Left ventricle myocardium superior (tissue), 1 donor: ENCODE measurements at regions not wholly inside any gene's neighbourhood (a gene's known extent, or its start where the extent isn't known, plus 50 kb on each side); places are given as distances from the start of the nearest gene placed in this dataset.
"Not testable (repeated sequence)": the region's sequence is repeated elsewhere in the genome, so short reads cannot be mapped to it uniquely, and the experiment has no call there.

ENCODE experiments used
- ATAC-seq: fragments of 200-7000 bp; cut with Tn5 transposase; one replicate; pipeline ENCODE4 v1.9.1; 2020; ENCODE audit warnings: mild to moderate bottlenecking, moderate library complexity
- DNase-seq: peaks from one replicate; pipeline ENCODE4 v3.0.0-alpha.2; 2020
- intact Hi-C: fragments of 100-400 bp; cut with micrococcal nuclease; formaldehyde crosslinking; loops from one replicate; pipeline ENCODE4 v1.11.0; 2022
- donor health status: DM: no; HTN: yes; CAD: no; lungs with severe emphysema.

DNA sequence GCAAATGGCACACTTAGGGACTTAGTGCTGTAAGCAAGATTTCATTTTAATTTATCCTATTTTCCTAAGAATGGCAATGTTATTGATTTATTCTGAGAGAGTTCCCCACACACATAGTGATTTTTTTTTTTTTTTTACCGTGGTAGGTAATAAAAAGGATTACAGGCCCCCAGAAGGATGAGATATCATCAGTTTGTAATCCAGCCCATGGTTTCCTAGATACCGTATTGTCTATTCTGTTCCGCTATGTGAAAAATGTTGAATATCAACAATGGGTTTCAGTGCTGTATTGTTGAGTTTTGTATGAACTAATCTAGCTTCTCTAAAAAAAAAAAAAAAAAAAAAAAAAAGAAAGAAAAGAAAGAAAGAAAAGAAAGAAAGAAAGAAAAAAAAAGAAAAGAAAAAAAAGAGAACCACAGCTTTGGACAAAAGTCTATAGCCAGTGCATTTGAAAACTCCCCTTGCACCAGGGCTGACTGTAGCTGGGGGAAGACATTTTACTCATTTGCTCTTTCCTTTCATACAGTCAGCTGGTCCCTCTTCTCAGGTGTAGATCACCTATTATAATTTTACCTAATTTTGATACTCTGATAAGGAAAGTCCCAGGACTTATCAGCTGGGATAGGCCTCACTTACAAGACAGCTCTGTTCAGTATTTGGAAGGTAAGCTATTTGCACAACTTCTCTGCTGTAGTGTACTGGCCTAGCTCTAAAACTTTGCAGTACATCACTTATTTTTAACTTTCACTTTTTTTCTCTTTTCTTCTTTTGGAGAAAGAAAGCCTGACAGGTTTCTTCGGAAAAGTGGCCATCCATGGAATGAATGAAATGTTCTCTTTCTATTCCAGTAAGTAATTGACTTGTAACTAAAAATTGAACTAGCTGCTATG is 101.4 kb upstream of the SOX2 start:
- intact Hi-C loops = no loop called here
- DNase-seq (no peak), ATAC-seq (no peak)

GRCh38 chr3:181609030-181609767 is 102.5 kb upstream of the SOX2 start:
- intact Hi-C loops = no loop called here
- DNase-seq = no peak
- ATAC-seq = no peak

GRCh38 chr3:181604267-181604666 is 107.5 kb upstream of the SOX2 start:
- DNase-seq (no peak), ATAC-seq (no peak)
- intact Hi-C loops = no loop called here

DNA sequence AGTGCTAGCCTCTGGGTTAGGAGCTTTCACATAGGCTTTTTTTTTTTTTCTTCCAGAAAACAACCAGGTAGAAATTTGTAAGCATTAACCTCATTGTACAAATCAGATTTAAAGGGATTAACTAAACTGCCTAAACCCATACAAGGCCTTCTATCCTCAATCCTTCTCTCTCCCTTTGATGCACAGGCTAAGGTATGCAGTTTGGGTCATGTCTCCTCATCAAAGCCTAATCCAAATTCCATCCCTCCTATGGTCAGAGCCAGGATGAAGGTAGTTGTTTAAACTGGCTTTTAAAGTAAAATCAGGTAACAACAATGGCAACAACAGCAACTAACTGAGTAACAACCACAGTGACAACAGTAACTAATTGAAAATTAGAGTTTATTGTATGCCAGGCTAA is 115.6 kb upstream of the SOX2 start:
- intact Hi-C loops = no loop called here
- ATAC-seq = no peak
- DNase-seq = no peak

DNA sequence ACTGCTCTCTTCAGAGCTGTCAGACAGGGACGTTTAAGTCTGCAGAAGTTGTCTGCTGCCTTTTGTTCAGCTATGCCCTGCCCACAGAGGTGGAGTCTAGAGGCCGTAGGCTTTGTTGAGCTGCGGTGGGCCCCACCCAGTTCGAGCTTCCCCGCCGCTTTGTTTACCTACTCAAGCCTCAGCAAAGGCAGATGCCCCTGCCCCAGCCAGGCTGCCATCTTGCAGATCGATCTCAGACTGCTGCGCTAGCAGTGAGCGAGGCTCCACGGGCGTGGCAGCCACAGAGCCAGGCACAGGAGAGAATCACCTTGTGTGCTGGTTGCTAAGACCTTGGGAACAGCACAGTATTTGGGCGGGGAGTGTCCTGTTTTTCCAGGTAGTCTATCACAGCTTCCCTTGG is 120.8 kb upstream of the SOX2 start:
- intact Hi-C loops, DNase-seq, ATAC-seq: not testable (repeated sequence)

DNA sequence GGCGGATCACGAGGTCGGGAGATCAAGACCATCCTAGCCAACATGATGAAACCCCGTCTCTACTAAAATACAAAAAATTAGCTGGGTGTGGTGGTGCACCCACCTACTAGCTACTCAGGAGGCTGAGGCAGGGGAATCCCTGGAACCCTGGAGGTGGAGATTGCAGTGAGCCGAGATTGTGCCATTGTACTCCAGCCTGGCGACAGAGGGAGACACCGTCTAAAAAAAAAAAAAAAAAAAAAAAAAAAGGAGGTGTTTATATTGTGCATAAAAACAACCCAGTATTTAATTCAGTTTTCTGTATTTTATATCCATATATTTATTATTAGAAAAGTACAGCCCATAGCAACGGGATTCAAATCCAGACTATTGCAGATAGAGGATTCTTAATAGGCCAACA is 129.1 kb upstream of the SOX2 start:
- intact Hi-C loops = no loop called here

DNA sequence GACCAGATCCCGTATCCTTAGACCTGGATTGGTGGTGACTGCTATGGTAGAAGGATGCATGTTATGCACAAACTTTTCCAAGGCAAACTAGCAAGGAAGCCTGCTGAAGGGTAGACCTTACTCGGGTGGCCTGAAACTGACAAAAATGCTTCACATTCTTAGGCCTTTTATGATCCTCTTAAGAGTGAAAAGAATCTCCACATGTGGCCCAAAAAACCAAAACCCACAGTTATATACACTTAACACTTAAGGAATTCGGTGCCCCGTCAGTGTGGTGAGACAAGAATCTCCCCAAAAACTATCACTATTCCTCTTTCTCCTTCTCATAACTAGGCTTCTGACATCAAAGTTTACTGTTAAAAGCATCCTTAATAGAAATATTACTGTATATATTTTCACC is 130.1 kb upstream of the SOX2 start:
- no peak for DNase-seq
- intact Hi-C loops = no loop called here
- ATAC-seq = no peak

More for the DNA sequence above, 129.1 kb upstream of the SOX2 start:
- DNase-seq = no peak
- ATAC-seq = no peak

GRCh38 chr3:181578743-181579142 is 133.0 kb upstream of the SOX2 start:
- DNase-seq = no peak
- intact Hi-C loops = no loop called here
- ATAC-seq = no peak

DNA sequence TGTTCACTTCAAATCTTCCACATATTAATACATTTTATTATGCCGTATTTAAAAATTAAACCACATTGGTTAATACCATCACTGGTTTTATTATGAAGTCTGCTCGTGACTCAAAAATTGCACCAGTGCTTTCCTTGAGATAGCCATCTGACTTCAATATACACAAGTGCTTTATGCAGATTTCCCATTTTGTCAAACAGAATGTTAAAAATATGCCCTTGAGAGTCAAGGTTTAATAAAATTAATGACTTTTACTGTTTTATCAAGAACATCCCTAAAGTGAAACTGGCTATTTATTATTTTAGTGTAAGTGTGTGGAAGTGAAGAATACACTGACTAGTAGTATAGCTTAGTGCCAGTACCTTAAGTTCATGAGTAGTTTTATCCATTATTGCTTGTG is 139.3 kb upstream of the SOX2 start:
- DNase-seq (no peak), ATAC-seq (no peak)
- intact Hi-C loops = no loop called here

DNA sequence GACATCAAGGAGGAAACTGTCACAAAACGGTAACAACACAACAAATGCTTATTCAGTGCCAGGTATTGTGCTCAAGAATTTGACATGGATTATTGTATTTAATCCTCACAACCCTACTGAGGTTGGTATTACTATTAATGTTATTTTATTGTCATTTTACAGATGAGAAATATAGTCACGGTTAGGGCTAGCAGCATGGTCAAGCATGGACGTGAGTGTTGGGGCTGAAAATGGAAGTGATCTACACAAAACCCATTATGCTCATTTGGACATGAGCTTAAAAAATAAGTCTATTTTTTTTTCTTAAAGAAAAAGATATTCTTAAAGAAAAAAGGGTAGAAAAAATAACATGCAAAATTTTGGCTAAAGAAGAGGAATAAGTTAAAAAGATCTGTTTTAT is 141.3 kb upstream of the SOX2 start:
- DNase-seq (no peak), ATAC-seq (no peak)
- intact Hi-C loops = no loop called here

- no peak for DNase-seq
- ATAC-seq = no peak
- intact Hi-C loops = no loop called here
Observed at GRCh38 chr3:181569356-181569940, 142.3 kb upstream of the SOX2 start.

DNA sequence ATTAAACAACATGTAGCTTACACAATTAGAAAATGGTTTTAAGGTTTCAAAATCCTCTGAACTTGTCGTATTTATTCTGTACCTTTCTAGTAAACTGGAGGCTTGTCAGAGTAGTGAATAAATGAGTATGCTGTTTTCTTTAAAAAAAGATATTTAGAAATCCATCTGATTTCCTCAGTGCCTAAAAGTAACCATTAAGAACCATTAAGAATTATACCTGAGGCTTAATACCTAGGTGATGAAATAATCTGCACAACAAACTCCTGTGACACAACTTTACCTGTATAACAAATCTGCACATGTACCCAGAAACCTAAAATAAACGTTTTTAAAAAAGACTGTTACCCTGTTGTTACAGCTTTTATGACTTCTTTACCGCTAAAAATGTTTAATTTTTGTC is 143.0 kb upstream of the SOX2 start:
- DNase-seq = no peak
- intact Hi-C loops = no loop called here
- ATAC-seq = no peak

- ATAC-seq (no peak), DNase-seq (no peak)
- intact Hi-C loops = no loop called here
Observed at GRCh38 chr3:181568248-181568647, 143.5 kb upstream of the SOX2 start.

DNA sequence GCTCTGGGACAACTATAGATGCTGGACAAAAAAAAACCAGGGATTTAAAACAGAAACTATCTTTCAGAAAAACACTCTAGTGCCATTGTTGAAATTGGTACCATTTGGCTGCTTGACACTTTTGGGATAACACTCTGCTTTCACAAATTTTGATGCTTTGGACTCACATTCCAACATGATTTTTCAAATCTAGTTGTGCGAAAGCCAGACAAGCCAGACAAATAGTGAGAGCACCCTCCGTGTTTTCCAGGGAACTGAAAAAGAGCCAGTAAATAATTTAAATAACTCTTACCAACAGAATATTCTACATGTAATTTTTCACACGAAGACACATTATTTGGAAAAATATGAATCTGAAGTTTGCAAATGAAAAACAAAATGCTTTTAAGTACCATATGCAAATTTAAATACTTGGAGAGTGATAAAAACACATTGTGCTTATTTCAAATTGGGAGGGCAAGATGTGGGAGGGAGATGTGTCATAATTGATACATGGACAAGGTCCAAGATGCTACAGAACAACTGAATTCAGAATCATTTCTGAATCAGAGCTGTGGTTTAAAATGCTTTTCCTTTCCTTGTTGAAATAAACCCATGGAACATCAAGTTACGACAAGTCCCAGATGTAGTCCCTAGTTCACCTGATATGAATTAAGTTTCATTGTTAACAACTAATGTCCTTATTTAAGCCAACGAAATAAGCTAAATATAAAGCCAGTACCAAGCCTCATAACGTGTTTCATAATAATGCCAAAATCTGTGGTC is 144.2 kb upstream of the SOX2 start:
- ATAC-seq (no peak), DNase-seq (no peak)
- intact Hi-C loops = no loop called here

DNA sequence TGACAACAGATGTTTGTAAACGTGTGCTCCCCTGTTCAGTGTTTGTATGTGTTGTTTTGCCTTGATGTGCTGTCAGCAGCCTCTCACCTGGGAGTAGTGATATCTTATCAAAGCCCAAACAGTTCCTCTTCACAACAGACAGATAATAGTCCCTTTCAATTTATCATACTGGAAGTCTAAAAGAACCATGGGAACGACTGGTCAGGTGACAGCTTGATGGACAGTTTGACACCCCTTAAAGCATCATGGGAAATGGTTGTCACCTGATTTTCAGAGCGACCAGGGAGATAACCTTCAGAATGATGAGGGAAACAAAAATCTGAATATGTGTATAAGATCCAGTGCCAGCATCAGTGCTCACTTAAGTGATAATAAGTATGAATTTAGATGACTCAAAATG is 146.3 kb upstream of the SOX2 start:
- intact Hi-C loops = no loop called here
- no peak for ATAC-seq
- DNase-seq = no peak

DNA sequence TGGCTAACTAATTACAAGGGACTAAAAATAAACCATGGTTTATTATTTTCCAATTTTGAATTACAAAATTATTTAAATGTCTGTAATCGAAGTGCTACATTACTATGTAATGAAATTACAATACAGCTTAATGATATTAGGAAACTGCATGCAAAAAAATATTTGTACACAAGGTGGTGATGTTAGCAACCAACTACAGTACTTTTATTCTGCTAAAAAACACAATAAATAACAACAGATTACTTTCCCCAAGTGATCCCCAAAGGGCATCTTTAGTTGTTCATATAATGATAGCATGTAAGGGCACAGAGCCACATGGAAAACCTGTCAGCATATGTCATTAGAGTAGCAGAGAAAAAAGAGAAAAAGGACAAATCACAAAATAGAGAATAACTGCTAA is 147.5 kb upstream of the SOX2 start:
- no peak for DNase-seq
- no peak for ATAC-seq
- intact Hi-C loops = no loop called here

GRCh38 chr3:181561139-181562031 is 150.3 kb upstream of the SOX2 start:
- ATAC-seq = no peak
- intact Hi-C loops = no loop called here
- DNase-seq = no peak

- ATAC-seq (peak; percentile 94), DNase-seq (peak; percentile 34)
- intact Hi-C loops = no loop called here
Observed at GRCh38 chr3:181558870-181559269, 152.9 kb upstream of the SOX2 start.

- ATAC-seq (peak; percentile 93), DNase-seq (peak; percentile 66)
- intact Hi-C loops = no loop called here
Observed at GRCh38 chr3:181555681-181556080, 156.0 kb upstream of the SOX2 start.
